ENCODE measurements at regions not wholly inside any gene's neighbourhood (a gene's known extent, or its start where the extent isn't known, plus 50 kb on each side); places are given as distances from the start of the nearest gene placed in this dataset.

- intact Hi-C loops (cut with DNase I) = no loop called here
- no peak overlapping the region for H3K27ac ChIP-seq
- 78 to 82% methylated on average over 2 of the region's 2 CpGs for WGBS, 2 donors
- TF ChIP-seq CTCF (IDR thresholded peaks at IDR 0.05) (no peak), POLR2A (IDR thresholded peaks at IDR 0.05) (no peak), POLR2AphosphoS5 (IDR thresholded peaks at IDR 0.05) (no peak), EP300 (IDR thresholded peaks at IDR 0.05) (no peak)
- H3K36me3 ChIP-seq = no peaks in the 10 kb centered on the region
- no peaks in the 10 kb centered on the region for H3K27me3 ChIP-seq
- no peaks in the 10 kb centered on the region for H3K9me3 ChIP-seq
- no peaks in the 10 kb centered on the region for H3K4me1 ChIP-seq
- no peak overlapping the region for H3K4me3 ChIP-seq
- DNase-seq = no peak
Measured at GRCh38 chr18:64710105-64710861, 561.4 kb upstream of the LINC00305 start.

GRCh38 chr18:64707052-64707451 lies 558.2 kb upstream of the LINC00305 start:
- Histone ChIP-seq H3K4me3 (no peak overlapping the region), H3K9me3 (no peaks in the 10 kb centered on the region), H3K36me3 (no peaks in the 10 kb centered on the region), H3K27me3 (no peaks in the 10 kb centered on the region), H3K4me1 (no peaks in the 10 kb centered on the region), H3K27ac (no peak overlapping the region)
- TF ChIP-seq POLR2AphosphoS5 (IDR thresholded peaks at IDR 0.05) = no peak
- no peak for TF ChIP-seq EP300 (IDR thresholded peaks at IDR 0.05)
- TF ChIP-seq POLR2A (IDR thresholded peaks at IDR 0.05) = no peak
- no peak for TF ChIP-seq CTCF (IDR thresholded peaks at IDR 0.05)
- intact Hi-C loops (cut with DNase I) = no loop called here
- no peak for DNase-seq

- WGBS, 2 donors = 88 to 90% methylated on average over 2 of the region's 2 CpGs
- no peaks in the 10 kb centered on the region for H3K27me3 ChIP-seq
- H3K4me1 ChIP-seq = no peaks in the 10 kb centered on the region
- no peak overlapping the region for H3K27ac ChIP-seq
- H3K4me3 ChIP-seq = no peak overlapping the region
- no peak for DNase-seq
- H3K9me3 ChIP-seq = no peaks in the 10 kb centered on the region
- H3K36me3 ChIP-seq = no peaks in the 10 kb centered on the region
- intact Hi-C loops (cut with DNase I) = no loop called here
- TF ChIP-seq POLR2A (IDR thresholded peaks at IDR 0.05) (no peak), CTCF (IDR thresholded peaks at IDR 0.05) (no peak), POLR2AphosphoS5 (IDR thresholded peaks at IDR 0.05) (no peak), EP300 (IDR thresholded peaks at IDR 0.05) (no peak)
Measured at GRCh38 chr18:64699081-64699480, 550.2 kb upstream of the LINC00305 start.

GRCh38 chr18:64695851-64696553 lies 547.1 kb upstream of the LINC00305 start:
- intact Hi-C loops (cut with DNase I) = no loop called here
- TF ChIP-seq EP300 (IDR thresholded peaks at IDR 0.05) (no peak), POLR2A (IDR thresholded peaks at IDR 0.05) (no peak), POLR2AphosphoS5 (IDR thresholded peaks at IDR 0.05) (no peak), CTCF (IDR thresholded peaks at IDR 0.05) (no peak)
- Histone ChIP-seq H3K4me3 (no peak overlapping the region), H3K4me1 (no peaks in the 10 kb centered on the region), H3K27me3 (no peaks in the 10 kb centered on the region), H3K36me3 (no peaks in the 10 kb centered on the region), H3K9me3 (no peaks in the 10 kb centered on the region), H3K27ac (no peak overlapping the region)
- WGBS, 2 donors = 68 to 70% methylated on average over 9 of the region's 9 CpGs
- DNase-seq = no peak
